Tibial artery (tissue), 4 donors: ENCODE measurements at regions not wholly inside any gene's neighbourhood (a gene's known extent, or its start where the extent isn't known, plus 50 kb on each side); places are given as distances from the start of the nearest gene placed in this dataset.

Experiments
- DNase-seq, 2 donors: peaks; one replicate each; pipeline ENCODE4 v3.0.0-alpha.2; 2019
- H3K27ac ChIP-seq, 2 donors: fragments of 200-600 bp; sonication (generic) in 1 of 2; 1 replicate in 1 of 2; 2 replicates in 1 of 2; pipeline ENCODE4 v1.5.1; 2018 to 2019; ENCODE audit warnings: mild to moderate bottlenecking in 1 of 2
- H3K27me3 ChIP-seq, 2 donors: fragments of 200-600 bp; sonication (generic) in 1 of 2; one replicate each; pipeline versions ENCODE4 v1.5.1 to v1.6.0; 2016 to 2019
- H3K36me3 ChIP-seq, 3 donors: fragments of 200-600 bp; sonication (generic) in 2 of 3; one replicate each; pipeline ENCODE4 v1.5.1; 2016 to 2019; ENCODE audit warnings: mild to moderate bottlenecking in 2 of 3
- H3K4me1 ChIP-seq, 4 donors: fragments of 200-600 bp; sonication (generic) in 2 of 4; 1 replicate in 3 of 4; 2 replicates in 1 of 4; pipeline ENCODE4 v1.5.1; 2016 to 2019
- H3K4me3 ChIP-seq, 2 donors: fragments of 200-600 bp; sonication (generic) in 1 of 2; 1 replicate in 1 of 2; 2 replicates in 1 of 2; pipeline ENCODE4 v1.5.1; 2018 to 2019; ENCODE audit warnings: mild to moderate bottlenecking in 2 of 2
- H3K9me3 ChIP-seq, 3 donors: fragments of 200-600 bp; sonication (generic) in 1 of 3; one replicate each; pipeline ENCODE4 v1.5.1; 2016 to 2019
- CTCF ChIP-seq, 2 experiments: fragments of 200-600 bp in 1 of 2; fragments of 450-650 bp in 1 of 2; IDR thresholded peaks; one replicate each; pipeline ENCODE4 v1.5.1; 2017 to 2019; ENCODE audit warnings: antibody characterized with exemption in 2 of 2, mild to moderate bottlenecking in 1 of 2, moderate library complexity in 1 of 2
- intact Hi-C: fragments of 100-400 bp; cut with DNase I; formaldehyde crosslinking; loops from one replicate; pipeline ENCODE4 v1.15.0; 2023; ENCODE audit warnings: low total_unique reads

DNA sequence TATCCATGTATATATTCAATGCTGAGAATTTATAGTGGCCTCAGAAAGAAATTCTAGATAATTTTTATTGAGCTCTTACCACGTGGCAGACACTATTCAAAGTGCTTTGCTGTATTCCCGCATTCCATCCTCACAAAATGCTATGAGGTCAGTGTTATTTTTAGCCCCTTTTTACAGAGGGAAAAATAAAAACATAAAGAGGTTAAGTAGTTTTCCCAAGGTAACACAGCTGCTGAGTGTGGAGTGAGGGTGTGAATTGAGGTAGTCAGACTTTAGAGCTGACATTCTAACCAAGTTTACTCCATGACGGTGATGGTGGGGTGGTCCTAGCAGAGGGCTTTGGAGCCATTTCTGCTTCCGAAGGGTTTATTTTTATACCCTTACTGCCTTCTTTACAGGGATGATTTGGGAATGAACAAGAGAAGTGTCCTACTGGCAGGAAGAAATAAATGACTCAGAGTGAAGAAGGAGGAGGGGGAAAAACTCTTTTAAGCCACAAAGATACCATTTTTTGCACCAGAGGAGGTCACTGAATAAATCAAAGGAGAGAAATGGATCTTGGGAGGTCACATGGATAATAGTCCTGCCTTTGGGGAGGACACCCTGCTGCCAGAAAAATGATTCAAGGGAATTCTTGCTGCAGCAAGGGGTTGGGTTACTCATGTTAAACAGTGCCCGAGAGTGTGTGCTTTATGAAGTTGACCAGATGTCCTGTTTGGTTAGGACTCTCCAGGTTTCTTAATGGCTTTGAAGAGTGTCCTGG lies 76.1 kb downstream of the HMHB1 start:
- Histone ChIP-seq H3K9me3 (no peaks in the 10 kb centered on the region), H3K4me3 (no peak overlapping the region), H3K27ac (no peak overlapping the region), H3K4me1 (peaks cover 0 to 27% (median 10%) of the 10 kb centered on the region in 4 donors), H3K36me3 (no peaks in the 10 kb centered on the region), H3K27me3 (no peaks in the 10 kb centered on the region)
- no peak for TF ChIP-seq CTCF (IDR thresholded peaks at IDR 0.05)
- intact Hi-C loops = no loop called here
- DNase-seq = no peak

DNA sequence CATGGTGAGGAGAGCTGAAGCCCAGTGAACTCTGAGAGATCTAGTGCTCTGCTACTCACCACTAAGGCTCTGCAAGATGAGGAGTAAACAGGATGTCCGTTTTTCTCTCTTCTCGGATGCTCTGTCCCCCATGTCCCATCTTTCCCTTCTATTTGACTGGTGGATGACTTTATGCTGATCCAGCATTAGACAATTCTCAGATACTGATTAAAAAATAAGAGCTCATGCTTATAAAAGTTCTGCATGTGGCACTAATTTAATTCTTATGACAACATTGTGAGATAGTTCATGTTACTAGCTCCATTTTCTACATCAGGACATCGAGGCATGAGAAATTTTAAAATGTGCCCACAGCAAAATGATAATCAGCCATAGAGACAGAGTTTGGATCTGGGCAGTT lies 77.0 kb downstream of the HMHB1 start:
- peaks cover 0 to 27% (median 10%) of the 10 kb centered on the region in 4 donors for H3K4me1 ChIP-seq
- no peaks in the 10 kb centered on the region for H3K27me3 ChIP-seq
- no peak overlapping the region for H3K4me3 ChIP-seq
- DNase-seq = no peak
- no peaks in the 10 kb centered on the region for H3K36me3 ChIP-seq
- intact Hi-C loops = no loop called here
- H3K9me3 ChIP-seq = no peaks in the 10 kb centered on the region
- H3K27ac ChIP-seq = no peak overlapping the region
- TF ChIP-seq CTCF (IDR thresholded peaks at IDR 0.05) = no peak

- Histone ChIP-seq H3K4me1 (peaks cover 0 to 27% (median 10%) of the 10 kb centered on the region in 4 donors), H3K27ac (no peak overlapping the region), H3K27me3 (no peaks in the 10 kb centered on the region), H3K4me3 (no peak overlapping the region), H3K9me3 (no peaks in the 10 kb centered on the region), H3K36me3 (no peaks in the 10 kb centered on the region)
- TF ChIP-seq CTCF (IDR thresholded peaks at IDR 0.05) = no peak
- no peak for DNase-seq
- intact Hi-C loops = no loop called here
These were observed 78.0 kb downstream of the HMHB1 start for GRCh38 chr5:143889986-143890385.

DNA sequence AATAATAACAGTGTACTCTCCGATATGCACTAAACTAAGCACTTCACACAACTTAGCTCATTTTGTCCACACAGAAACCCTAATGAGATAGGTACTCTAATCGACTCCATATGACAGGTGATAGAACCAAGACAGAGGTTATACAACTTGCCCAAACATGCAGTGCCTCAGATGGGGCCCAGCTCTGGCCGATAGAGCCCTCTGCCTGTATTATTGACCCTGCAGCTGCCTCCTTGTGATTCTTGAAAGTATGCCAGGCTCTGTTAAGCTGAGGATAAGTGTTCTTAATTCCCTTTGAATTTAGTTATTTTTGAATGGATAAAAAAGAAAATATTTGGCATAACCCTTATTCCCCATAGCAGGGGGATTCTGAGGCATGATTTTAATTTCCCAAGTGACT lies 78.5 kb downstream of the HMHB1 start:
- H3K4me1 ChIP-seq = peaks cover 0 to 27% (median 10%) of the 10 kb centered on the region in 4 donors
- intact Hi-C loops = no loop called here
- H3K36me3 ChIP-seq = no peaks in the 10 kb centered on the region
- no peaks in the 10 kb centered on the region for H3K27me3 ChIP-seq
- no peak overlapping the region for H3K4me3 ChIP-seq
- DNase-seq = no peak
- H3K9me3 ChIP-seq = no peaks in the 10 kb centered on the region
- TF ChIP-seq CTCF (IDR thresholded peaks at IDR 0.05) = no peak
- no peak overlapping the region for H3K27ac ChIP-seq

GRCh38 chr5:143892271-143892670 lies 80.3 kb downstream of the HMHB1 start:
- Histone ChIP-seq H3K27ac (no peak overlapping the region), H3K36me3 (no peaks in the 10 kb centered on the region), H3K4me3 (no peak overlapping the region), H3K27me3 (no peaks in the 10 kb centered on the region), H3K9me3 (no peaks in the 10 kb centered on the region), H3K4me1 (peaks cover 0 to 22% (median 6%) of the 10 kb centered on the region in 4 donors)
- TF ChIP-seq CTCF (IDR thresholded peaks at IDR 0.05) = no peak
- intact Hi-C loops = no loop called here
- no peak for DNase-seq
